ENCODE measurements at regions not wholly inside any gene's neighbourhood (a gene's known extent, or its start where the extent isn't known, plus 50 kb on each side); places are given as distances from the start of the nearest gene placed in this dataset.
"Not testable (repeated sequence)": the region's sequence is repeated elsewhere in the genome, so short reads cannot be mapped to it uniquely, and the experiment has no call there.

- H3K9me3 ChIP-seq (ENCODE audit: low read length): no peaks in the 10 kb centered on the region
- no peaks in the 10 kb centered on the region for H3K36me3 ChIP-seq (ENCODE audit: insufficient read depth, low read length)
- H3K4me3 ChIP-seq (ENCODE audit: low read depth in 1 of 2, low read length in 2 of 2): no peak overlapping the region
- H3K4me1 ChIP-seq (ENCODE audit: insufficient read depth, low read length): no peaks in the 10 kb centered on the region
- H3K27me3 ChIP-seq (ENCODE audit: control insufficient read depth in 1 of 2, insufficient read depth in 2 of 2, low read length in 2 of 2): no peaks in the 10 kb centered on the region
- no peak overlapping the region for H3K27ac ChIP-seq (ENCODE audit: low read depth, low read length)
- no peak overlapping the region for H3K9ac ChIP-seq (ENCODE audit: low read length)
Observed at GRCh38 chr2:59256290-59256689, 1015.2 kb upstream of the FANCL start.

GRCh38 chr2:59254279-59254678 lies 1013.2 kb upstream of the FANCL start:
- Histone ChIP-seq H3K27me3 (ENCODE audit: control insufficient read depth in 1 of 2, insufficient read depth in 2 of 2, low read length in 2 of 2) (no peaks in the 10 kb centered on the region), H3K4me1 (ENCODE audit: insufficient read depth, low read length) (no peaks in the 10 kb centered on the region), H3K4me3 (ENCODE audit: low read depth in 1 of 2, low read length in 2 of 2) (no peak overlapping the region), H3K36me3 (ENCODE audit: insufficient read depth, low read length) (no peaks in the 10 kb centered on the region), H3K9ac (ENCODE audit: low read length) (no peak overlapping the region), H3K27ac (ENCODE audit: low read depth, low read length) (no peak overlapping the region), H3K9me3 (ENCODE audit: low read length) (no peaks in the 10 kb centered on the region)

GRCh38 chr2:59250307-59250677 lies 1009.2 kb upstream of the FANCL start:
- no peak overlapping the region for H3K4me3 ChIP-seq (ENCODE audit: low read depth in 1 of 2, low read length in 2 of 2)
- H3K9ac ChIP-seq (ENCODE audit: low read length): no peak overlapping the region

GRCh38 chr2:59249441-59250306 lies 1008.5 kb upstream of the FANCL start:
- no peaks in the 10 kb centered on the region for H3K36me3 ChIP-seq (ENCODE audit: insufficient read depth, low read length)
- no peak overlapping the region for H3K9ac ChIP-seq (ENCODE audit: low read length)
- no peaks in the 10 kb centered on the region for H3K27me3 ChIP-seq (ENCODE audit: control insufficient read depth in 1 of 2, insufficient read depth in 2 of 2, low read length in 2 of 2)
- H3K27ac ChIP-seq (ENCODE audit: low read depth, low read length): no peak overlapping the region
- H3K9me3 ChIP-seq (ENCODE audit: low read length): no peaks in the 10 kb centered on the region
- no peak overlapping the region for H3K4me3 ChIP-seq (ENCODE audit: low read depth in 1 of 2, low read length in 2 of 2)
- no peaks in the 10 kb centered on the region for H3K4me1 ChIP-seq (ENCODE audit: insufficient read depth, low read length)

More at GRCh38 chr2:59250307-59250677, 1009.2 kb upstream of the FANCL start:
- Histone ChIP-seq H3K36me3 (ENCODE audit: insufficient read depth, low read length) (no peaks in the 10 kb centered on the region), H3K27me3 (ENCODE audit: control insufficient read depth in 1 of 2, insufficient read depth in 2 of 2, low read length in 2 of 2) (no peaks in the 10 kb centered on the region), H3K27ac (ENCODE audit: low read depth, low read length) (no peak overlapping the region), H3K9me3 (ENCODE audit: low read length) (no peaks in the 10 kb centered on the region), H3K4me1 (ENCODE audit: insufficient read depth, low read length) (no peaks in the 10 kb centered on the region)

- H3K4me3 ChIP-seq (ENCODE audit: low read depth in 1 of 2, low read length in 2 of 2): no peak overlapping the region
- H3K9ac ChIP-seq (ENCODE audit: low read length): no peak overlapping the region
- H3K4me1 ChIP-seq (ENCODE audit: insufficient read depth, low read length): no peaks in the 10 kb centered on the region
- no peaks in the 10 kb centered on the region for H3K9me3 ChIP-seq (ENCODE audit: low read length)
- no peaks in the 10 kb centered on the region for H3K27me3 ChIP-seq (ENCODE audit: control insufficient read depth in 1 of 2, insufficient read depth in 2 of 2, low read length in 2 of 2)
- no peak overlapping the region for H3K27ac ChIP-seq (ENCODE audit: low read depth, low read length)
- no peaks in the 10 kb centered on the region for H3K36me3 ChIP-seq (ENCODE audit: insufficient read depth, low read length)
Observed at GRCh38 chr2:59239146-59239545, 998.0 kb upstream of the FANCL start.

GRCh38 chr2:59237311-59237710 lies 996.2 kb upstream of the FANCL start:
- Histone ChIP-seq H3K4me1 (ENCODE audit: insufficient read depth, low read length) (no peaks in the 10 kb centered on the region), H3K27me3 (ENCODE audit: control insufficient read depth in 1 of 2, insufficient read depth in 2 of 2, low read length in 2 of 2) (no peaks in the 10 kb centered on the region), H3K27ac (ENCODE audit: low read depth, low read length) (no peak overlapping the region), H3K9me3 (ENCODE audit: low read length) (no peaks in the 10 kb centered on the region), H3K36me3 (ENCODE audit: insufficient read depth, low read length) (no peaks in the 10 kb centered on the region), H3K4me3 (ENCODE audit: low read depth in 1 of 2, low read length in 2 of 2) (no peak overlapping the region), H3K9ac (ENCODE audit: low read length) (no peak overlapping the region)

- no peak overlapping the region for H3K27ac ChIP-seq (ENCODE audit: low read depth, low read length)
- H3K9me3 ChIP-seq (ENCODE audit: low read length): no peaks in the 10 kb centered on the region
- H3K27me3 ChIP-seq (ENCODE audit: control insufficient read depth in 1 of 2, insufficient read depth in 2 of 2, low read length in 2 of 2): no peaks in the 10 kb centered on the region
- no peak overlapping the region for H3K9ac ChIP-seq (ENCODE audit: low read length)
- no peaks in the 10 kb centered on the region for H3K4me1 ChIP-seq (ENCODE audit: insufficient read depth, low read length)
- no peaks in the 10 kb centered on the region for H3K36me3 ChIP-seq (ENCODE audit: insufficient read depth, low read length)
- no peak overlapping the region for H3K4me3 ChIP-seq (ENCODE audit: low read depth in 1 of 2, low read length in 2 of 2)
Observed at GRCh38 chr2:59236723-59237122, 995.6 kb upstream of the FANCL start.

- no peaks in the 10 kb centered on the region for H3K36me3 ChIP-seq (ENCODE audit: insufficient read depth, low read length)
- H3K27ac ChIP-seq (ENCODE audit: low read depth, low read length): no peak overlapping the region
- no peaks in the 10 kb centered on the region for H3K27me3 ChIP-seq (ENCODE audit: control insufficient read depth in 1 of 2, insufficient read depth in 2 of 2, low read length in 2 of 2)
- H3K9ac ChIP-seq (ENCODE audit: low read length): no peak overlapping the region
- no peak overlapping the region for H3K4me3 ChIP-seq (ENCODE audit: low read depth in 1 of 2, low read length in 2 of 2)
- no peaks in the 10 kb centered on the region for H3K4me1 ChIP-seq (ENCODE audit: insufficient read depth, low read length)
- H3K9me3 ChIP-seq (ENCODE audit: low read length): no peaks in the 10 kb centered on the region
Observed at GRCh38 chr2:59233920-59234319, 992.8 kb upstream of the FANCL start.

GRCh38 chr2:59233448-59233847 lies 992.3 kb upstream of the FANCL start:
- Histone ChIP-seq H3K9ac (ENCODE audit: low read length) (no peak overlapping the region), H3K4me3 (ENCODE audit: low read depth in 1 of 2, low read length in 2 of 2) (no peak overlapping the region), H3K27me3 (ENCODE audit: control insufficient read depth in 1 of 2, insufficient read depth in 2 of 2, low read length in 2 of 2) (no peaks in the 10 kb centered on the region), H3K4me1 (ENCODE audit: insufficient read depth, low read length) (no peaks in the 10 kb centered on the region), H3K36me3 (ENCODE audit: insufficient read depth, low read length) (no peaks in the 10 kb centered on the region), H3K27ac (ENCODE audit: low read depth, low read length) (no peak overlapping the region), H3K9me3 (ENCODE audit: low read length) (no peaks in the 10 kb centered on the region)

GRCh38 chr2:59232394-59233165 lies 991.5 kb upstream of the FANCL start:
- H3K4me3 ChIP-seq (ENCODE audit: low read depth in 1 of 2, low read length in 2 of 2): no peak overlapping the region
- no peaks in the 10 kb centered on the region for H3K9me3 ChIP-seq (ENCODE audit: low read length)
- H3K36me3 ChIP-seq (ENCODE audit: insufficient read depth, low read length): no peaks in the 10 kb centered on the region
- no peaks in the 10 kb centered on the region for H3K27me3 ChIP-seq (ENCODE audit: control insufficient read depth in 1 of 2, insufficient read depth in 2 of 2, low read length in 2 of 2)
- no peak overlapping the region for H3K27ac ChIP-seq (ENCODE audit: low read depth, low read length)
- H3K9ac ChIP-seq (ENCODE audit: low read length): no peak overlapping the region
- no peaks in the 10 kb centered on the region for H3K4me1 ChIP-seq (ENCODE audit: insufficient read depth, low read length)

- H3K9ac ChIP-seq (ENCODE audit: low read length); H3K27ac ChIP-seq (ENCODE audit: low read depth, low read length); H3K4me1 ChIP-seq (ENCODE audit: insufficient read depth, low read length); H3K4me3 ChIP-seq (ENCODE audit: low read depth in 1 of 2, low read length in 2 of 2); H3K9me3 ChIP-seq (ENCODE audit: low read length); H3K36me3 ChIP-seq (ENCODE audit: insufficient read depth, low read length); H3K27me3 ChIP-seq (ENCODE audit: control insufficient read depth in 1 of 2, insufficient read depth in 2 of 2, low read length in 2 of 2): not testable (repeated sequence)
Observed at GRCh38 chr2:59226362-59226761, 985.2 kb upstream of the FANCL start.

Measured in muscle layer of colon (tissue), 2 donors.